ENCODE measurements at regions not wholly inside any gene's neighbourhood (a gene's known extent, or its start where the extent isn't known, plus 50 kb on each side); places are given as distances from the start of the nearest gene placed in this dataset.

- intact Hi-C loops (cut with DNase I): no loop called here
- Histone ChIP-seq H3K4me1 (peaks cover 0 to 2% (median 0%) of the 10 kb centered on the region in 4 donors), H3K27me3 (no peaks in the 10 kb centered on the region), H3K36me3 (no peaks in the 10 kb centered on the region), H3K9me3 (peaks cover 0 to 4% (median 0%) of the 10 kb centered on the region in 4 donors), H3K27ac (no peak overlapping the region), H3K4me3 (no peak overlapping the region)
- WGBS, 2 donors: 84 to 91% methylated on average over 2 of the region's 2 CpGs
- TF ChIP-seq CTCF (IDR thresholded peaks at IDR 0.05): no peak
- TF ChIP-seq POLR2AphosphoS5 (IDR thresholded peaks at IDR 0.05): no peak
- TF ChIP-seq EP300 (IDR thresholded peaks at IDR 0.05): no peak
- no peak for TF ChIP-seq POLR2A (IDR thresholded peaks at IDR 0.05)
- no peak for DNase-seq
These were observed 444.6 kb downstream of the KIF16B start for GRCh38 chr20:16128538-16129106.

GRCh38 chr20:16125816-16126215 lies 447.4 kb downstream of the KIF16B start:
- Histone ChIP-seq H3K27me3 (no peaks in the 10 kb centered on the region), H3K4me1 (peaks cover 0 to 2% (median 0%) of the 10 kb centered on the region in 4 donors), H3K4me3 (no peak overlapping the region), H3K27ac (no peak overlapping the region), H3K36me3 (no peaks in the 10 kb centered on the region), H3K9me3 (peaks cover 0 to 4% (median 0%) of the 10 kb centered on the region in 4 donors)
- WGBS, 2 donors: 89 to 94% methylated on average over 4 of the region's 4 CpGs
- DNase-seq: no peak
- TF ChIP-seq POLR2A (IDR thresholded peaks at IDR 0.05) (no peak), POLR2AphosphoS5 (IDR thresholded peaks at IDR 0.05) (no peak), EP300 (IDR thresholded peaks at IDR 0.05) (no peak), CTCF (IDR thresholded peaks at IDR 0.05) (no peak)
- intact Hi-C loops (cut with DNase I): no loop called here

DNA sequence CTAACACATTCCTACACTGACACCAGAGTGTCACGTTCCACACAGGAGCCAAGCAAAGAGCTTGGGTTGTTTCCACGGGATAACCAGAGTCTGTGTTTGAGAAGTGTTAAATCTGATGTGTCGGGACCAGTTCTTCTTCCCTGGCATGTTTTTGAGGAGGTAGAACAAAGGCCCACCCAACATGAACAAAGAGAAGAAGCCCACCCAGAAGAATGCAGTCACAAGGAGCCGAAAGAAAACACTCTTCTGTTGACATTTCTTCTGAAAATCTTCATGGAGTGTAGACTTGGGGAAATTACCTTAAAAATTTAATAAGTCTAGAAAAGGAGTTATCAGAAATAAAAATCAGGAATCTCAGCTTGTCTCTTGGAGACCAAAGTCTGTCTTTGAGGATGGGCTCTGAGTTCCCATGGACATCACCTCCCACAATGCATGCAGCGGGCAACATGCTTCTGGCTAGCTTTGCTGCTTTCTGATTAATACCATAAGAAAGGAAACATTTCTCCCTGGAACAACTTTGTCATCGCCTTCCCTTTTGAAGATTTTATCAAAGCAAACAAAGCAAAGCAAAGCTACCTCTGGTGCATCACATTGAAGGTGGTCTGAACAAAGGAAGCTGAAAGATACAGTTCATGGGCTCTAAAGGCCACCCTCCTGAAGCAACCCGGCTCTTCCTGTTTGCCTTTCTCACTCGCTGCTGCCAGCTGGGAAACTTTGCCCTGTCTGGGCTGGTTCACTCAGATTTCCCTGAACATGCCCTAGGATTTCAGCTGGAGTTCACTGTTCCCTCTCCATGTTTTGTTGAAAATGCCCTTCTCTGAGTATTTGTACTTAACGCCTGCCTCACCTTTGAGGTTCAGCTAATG lies 448.1 kb downstream of the KIF16B start:
- TF ChIP-seq EP300 (IDR thresholded peaks at IDR 0.05) (no peak), POLR2A (IDR thresholded peaks at IDR 0.05) (no peak), POLR2AphosphoS5 (IDR thresholded peaks at IDR 0.05) (no peak), CTCF (IDR thresholded peaks at IDR 0.05) (no peak)
- DNase-seq: no peak
- Histone ChIP-seq H3K4me3 (no peak overlapping the region), H3K27me3 (no peaks in the 10 kb centered on the region), H3K9me3 (peaks cover 0 to 4% (median 0%) of the 10 kb centered on the region in 4 donors), H3K27ac (no peak overlapping the region), H3K36me3 (no peaks in the 10 kb centered on the region), H3K4me1 (peaks cover 0 to 2% (median 0%) of the 10 kb centered on the region in 4 donors)
- intact Hi-C loops (cut with DNase I): no loop called here
- 71 to 81% methylated on average over 9 of the region's 9 CpGs for WGBS, 2 donors

- Histone ChIP-seq H3K27ac (no peak overlapping the region), H3K36me3 (no peaks in the 10 kb centered on the region), H3K4me3 (no peak overlapping the region), H3K4me1 (peaks cover 0 to 2% (median 0%) of the 10 kb centered on the region in 4 donors), H3K27me3 (no peaks in the 10 kb centered on the region), H3K9me3 (peaks cover 0 to 4% (median 0%) of the 10 kb centered on the region in 4 donors)
- no peak for TF ChIP-seq POLR2AphosphoS5 (IDR thresholded peaks at IDR 0.05)
- no peak for TF ChIP-seq EP300 (IDR thresholded peaks at IDR 0.05)
- TF ChIP-seq POLR2A (IDR thresholded peaks at IDR 0.05): no peak
- TF ChIP-seq CTCF (IDR thresholded peaks at IDR 0.05): no peak
- 85 to 87% methylated on average over 2 of the region's 2 CpGs for WGBS, 2 donors
- DNase-seq: no peak
- intact Hi-C loops (cut with DNase I): no loop called here
These were observed 448.8 kb downstream of the KIF16B start for GRCh38 chr20:16124491-16124890.
